ENCODE measurements at regions not wholly inside any gene's neighbourhood (a gene's known extent, or its start where the extent isn't known, plus 50 kb on each side); places are given as distances from the start of the nearest gene placed in this dataset.

- DNase-seq (ENCODE audit: low read depth in 2 of 2, low spot score in 1 of 2) = no peak
Measured at GRCh38 chr10:113410618-113411017, 142.2 kb upstream of the HABP2 start.

- DNase-seq (ENCODE audit: low read depth in 2 of 2, low spot score in 1 of 2) = no peak
Measured at GRCh38 chr10:113411456-113411855, 141.4 kb upstream of the HABP2 start.

GRCh38 chr10:113412161-113412560 is 140.7 kb upstream of the HABP2 start:
- no peak for DNase-seq (ENCODE audit: low read depth in 2 of 2, low spot score in 1 of 2)

- no peak for DNase-seq (ENCODE audit: low read depth in 2 of 2, low spot score in 1 of 2)
Measured at GRCh38 chr10:113414543-113414942, 138.3 kb upstream of the HABP2 start.

- no peak for DNase-seq (ENCODE audit: low read depth in 2 of 2, low spot score in 1 of 2)
Measured at GRCh38 chr10:113415246-113415645, 137.6 kb upstream of the HABP2 start.

GRCh38 chr10:113420057-113420732 is 132.7 kb upstream of the HABP2 start:
- no peak for DNase-seq (ENCODE audit: low read depth in 2 of 2, low spot score in 1 of 2)

GRCh38 chr10:113420733-113421675 is 131.8 kb upstream of the HABP2 start:
- DNase-seq (ENCODE audit: low read depth in 2 of 2, low spot score in 1 of 2) = no peak

- DNase-seq (ENCODE audit: low read depth in 2 of 2, low spot score in 1 of 2) = no peak
Measured at GRCh38 chr10:113422371-113422770, 130.5 kb upstream of the HABP2 start.

- DNase-seq (ENCODE audit: low read depth in 2 of 2, low spot score in 1 of 2) = no peak
Measured at GRCh38 chr10:113423981-113424721, 128.7 kb upstream of the HABP2 start.

GRCh38 chr10:113425008-113425407 is 127.8 kb upstream of the HABP2 start:
- DNase-seq (ENCODE audit: low read depth in 2 of 2, low spot score in 1 of 2) = no peak

- DNase-seq (ENCODE audit: low read depth in 2 of 2, low spot score in 1 of 2) = no peak
Measured at GRCh38 chr10:113425541-113425951, 127.3 kb upstream of the HABP2 start.

- no peak for DNase-seq (ENCODE audit: low read depth in 2 of 2, low spot score in 1 of 2)
Measured at GRCh38 chr10:113426181-113426877, 126.5 kb upstream of the HABP2 start.

GRCh38 chr10:113427236-113427735 is 125.6 kb upstream of the HABP2 start:
- DNase-seq (ENCODE audit: low read depth in 2 of 2, low spot score in 1 of 2) = no peak

- no peak for DNase-seq (ENCODE audit: low read depth in 2 of 2, low spot score in 1 of 2)
Measured at GRCh38 chr10:113427811-113428558, 124.9 kb upstream of the HABP2 start.

GRCh38 chr10:113430634-113431397 is 122.0 kb upstream of the HABP2 start:
- no peak for DNase-seq (ENCODE audit: low read depth in 2 of 2, low spot score in 1 of 2)

- no peak for DNase-seq (ENCODE audit: low read depth in 2 of 2, low spot score in 1 of 2)
Measured at GRCh38 chr10:113431398-113432160, 121.3 kb upstream of the HABP2 start.

- DNase-seq (ENCODE audit: low read depth in 2 of 2, low spot score in 1 of 2) = no peak
Measured at GRCh38 chr10:113433711-113434110, 119.1 kb upstream of the HABP2 start.

- no peak for DNase-seq (ENCODE audit: low read depth in 2 of 2, low spot score in 1 of 2)
Measured at GRCh38 chr10:113434315-113434714, 118.5 kb upstream of the HABP2 start.

- DNase-seq (ENCODE audit: low read depth in 2 of 2, low spot score in 1 of 2) = no peak
Measured at GRCh38 chr10:113434950-113435349, 117.9 kb upstream of the HABP2 start.

All from stimulated activated CD8-positive, alpha-beta memory T cell treated with anti-CD3 and anti-CD28 coated beads, Interleukin-4, amount 100 ng/mL, for 4 hours (primary cell).